GM18868 (cell line): ENCODE measurements at regions not wholly inside any gene's neighbourhood (a gene's known extent, or its start where the extent isn't known, plus 50 kb on each side); places are given as distances from the start of the nearest gene placed in this dataset.
"Not testable (repeated sequence)": the region's sequence is repeated elsewhere in the genome, so short reads cannot be mapped to it uniquely, and the experiment has no call there.

ENCODE experiments used
- ATAC-seq: cut with Tn5 transposase; IDR thresholded peaks from one replicate; pipeline ENCODE4 v1.9.1; 2021; ENCODE audit warnings: mild to moderate bottlenecking, moderate library complexity; ENCODE audit not compliant: unreplicated experiment

DNA sequence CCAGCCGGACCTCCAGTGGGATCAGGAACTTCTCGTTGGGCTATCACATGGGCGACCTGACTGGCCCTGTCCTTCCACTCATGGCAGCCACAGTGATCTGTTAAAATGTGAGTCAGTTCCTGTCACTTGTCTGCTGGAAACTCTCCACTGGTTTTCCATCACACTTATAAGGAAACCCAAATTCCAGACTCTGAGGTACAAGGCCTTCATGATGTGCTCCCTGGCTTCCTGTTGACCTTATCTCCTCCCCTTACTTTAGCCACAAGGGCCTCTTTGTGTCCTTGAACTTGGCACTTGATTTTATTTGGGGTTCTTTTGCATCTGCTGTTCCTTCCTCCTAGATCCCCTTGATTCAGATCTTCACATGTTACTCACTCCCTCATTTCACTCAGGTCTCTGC, 96.8 kb downstream of the TENT5C start:
- ATAC-seq = no peak

DNA sequence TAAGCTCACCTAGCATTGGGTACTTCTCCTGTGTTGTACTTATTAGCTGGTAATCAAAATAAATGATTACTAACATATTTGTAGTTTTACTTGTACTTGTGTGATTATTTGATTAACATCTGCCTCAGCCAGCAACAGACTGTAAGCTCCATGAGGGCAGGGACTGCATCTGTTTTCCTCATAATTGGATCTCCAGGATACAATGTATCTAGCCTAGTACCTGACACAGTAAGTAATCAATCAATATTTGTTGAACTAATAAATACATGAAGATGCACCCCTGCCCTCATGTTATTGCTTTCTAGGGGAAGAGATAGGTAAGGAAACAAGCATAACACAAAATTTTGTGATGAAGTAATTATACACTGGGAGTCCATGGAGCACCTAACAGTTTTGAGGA, 101.5 kb downstream of the TENT5C start:
- ATAC-seq = no peak

DNA sequence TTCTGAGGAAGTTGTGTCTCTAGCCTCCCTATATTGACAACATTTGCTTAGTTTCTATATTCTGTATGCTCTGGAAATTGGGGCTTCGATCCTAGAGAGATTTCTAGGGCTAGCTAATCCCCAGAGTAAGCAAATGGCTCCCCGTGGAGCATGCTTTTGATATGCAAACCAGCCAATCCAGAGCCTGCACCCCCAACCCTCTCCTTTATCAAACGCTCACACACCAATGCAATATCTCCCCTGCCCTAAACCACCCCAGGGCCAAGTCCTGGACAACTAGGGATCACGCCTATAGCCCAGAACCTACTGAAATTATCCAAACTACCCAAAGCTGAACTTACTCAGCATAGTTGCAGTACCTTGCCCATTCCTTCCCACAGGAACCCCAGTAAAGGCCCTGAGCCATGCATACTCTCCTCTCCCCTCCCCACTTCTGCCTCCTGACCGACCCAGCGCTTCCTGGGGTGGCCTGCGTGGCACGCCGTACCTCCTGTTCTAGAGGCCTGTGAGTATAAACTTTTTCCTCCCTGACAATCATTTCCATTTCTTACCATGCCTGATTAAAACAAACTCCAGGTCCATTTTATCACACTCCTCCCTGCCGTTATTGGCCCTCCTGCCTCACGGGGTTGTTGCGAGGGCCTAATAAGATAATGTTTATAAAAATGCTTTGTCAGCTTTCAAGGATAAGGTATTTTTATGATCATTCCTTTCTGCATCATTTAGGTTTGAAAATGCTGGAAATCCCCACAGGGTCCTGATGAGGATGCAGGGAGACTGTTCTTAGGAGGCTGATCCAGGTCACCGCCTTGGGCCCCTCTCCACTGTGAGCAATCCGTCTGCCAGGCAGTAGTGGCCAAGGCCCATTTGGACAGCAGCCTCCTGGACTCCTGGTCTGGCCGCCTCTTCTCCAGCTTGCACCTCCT, 102.7 kb downstream of the TENT5C start:
- ATAC-seq = no peak

DNA sequence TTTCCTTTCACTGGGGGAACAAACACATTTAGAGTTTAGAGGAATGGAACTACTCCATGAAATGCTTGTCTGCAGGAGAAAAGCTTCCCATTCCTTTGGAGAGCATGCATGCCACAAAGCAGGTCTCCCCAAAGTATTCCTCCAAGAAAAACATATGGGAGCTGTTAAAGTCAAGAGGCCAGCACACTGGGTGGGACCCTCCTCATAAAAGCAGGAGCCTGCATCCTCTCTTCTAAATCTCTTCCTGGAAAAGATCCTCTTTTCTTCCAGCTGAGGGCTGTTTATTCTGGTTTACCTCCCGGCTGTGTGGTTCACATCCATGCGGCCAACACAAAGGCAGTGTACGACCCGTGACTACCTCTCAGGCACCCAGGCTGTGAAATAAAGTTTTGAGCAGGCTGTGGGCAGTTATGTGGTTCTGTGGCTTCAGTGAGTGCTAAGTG, 103.4 kb downstream of the TENT5C start:
- ATAC-seq = no peak

DNA sequence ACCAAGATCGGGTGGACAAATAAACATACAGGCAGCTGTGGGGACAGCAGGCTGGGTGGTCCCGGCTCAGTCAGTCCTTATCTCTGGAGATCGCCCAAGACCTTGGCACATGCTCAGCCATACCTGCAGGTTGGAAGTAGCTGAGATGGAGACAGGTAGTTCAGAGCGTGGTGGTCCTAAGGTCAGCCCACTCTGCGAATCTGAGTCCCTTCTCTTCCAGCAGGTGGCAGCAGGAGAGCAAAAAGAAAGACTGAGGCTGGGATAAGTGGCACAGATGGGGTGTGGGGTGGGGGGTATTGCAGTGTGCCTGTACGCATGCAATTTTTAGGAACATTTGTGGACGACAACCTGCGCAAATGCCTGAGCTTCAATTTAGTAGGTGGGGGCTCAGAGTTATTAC, 104.9 kb downstream of the TENT5C start:
- ATAC-seq = no peak

DNA sequence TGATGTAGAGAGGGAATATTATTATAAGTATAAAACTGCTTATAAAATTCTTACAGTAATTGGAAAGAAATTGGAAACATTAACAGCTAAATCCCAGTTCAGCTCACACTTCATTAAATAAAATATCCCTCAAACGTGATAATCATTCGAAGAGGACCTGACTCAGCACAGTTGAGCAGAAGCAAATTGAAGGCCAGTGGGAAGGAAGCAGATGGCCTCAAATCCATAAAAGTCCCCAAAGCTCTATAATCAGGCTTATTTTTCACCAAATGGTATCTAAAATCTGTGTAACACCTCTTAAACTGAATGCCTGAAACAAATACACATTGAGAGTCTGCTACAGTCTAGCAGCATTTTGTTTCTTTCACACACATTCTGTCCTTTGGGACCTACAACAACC, 106.8 kb downstream of the TENT5C start:
- ATAC-seq = no peak

DNA sequence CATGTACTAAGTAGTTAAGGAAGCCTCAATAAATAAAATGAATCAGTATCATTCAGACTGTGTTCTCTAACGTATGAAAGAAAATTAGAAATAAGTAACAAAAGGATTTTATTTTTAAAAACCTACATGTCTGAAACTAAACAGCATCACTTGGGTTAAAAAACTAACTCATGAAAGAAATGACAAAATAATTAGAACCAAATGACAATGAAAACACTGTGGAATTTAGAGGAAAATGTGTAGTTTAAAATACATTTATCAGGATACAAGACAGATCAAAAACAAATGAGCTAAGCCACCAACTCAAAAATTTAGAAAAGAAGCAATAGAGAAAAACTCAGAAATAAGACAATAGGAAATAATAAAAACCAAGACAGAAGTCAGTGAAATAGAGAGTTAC, 108.7 kb downstream of the TENT5C start:
- no peak for ATAC-seq

DNA sequence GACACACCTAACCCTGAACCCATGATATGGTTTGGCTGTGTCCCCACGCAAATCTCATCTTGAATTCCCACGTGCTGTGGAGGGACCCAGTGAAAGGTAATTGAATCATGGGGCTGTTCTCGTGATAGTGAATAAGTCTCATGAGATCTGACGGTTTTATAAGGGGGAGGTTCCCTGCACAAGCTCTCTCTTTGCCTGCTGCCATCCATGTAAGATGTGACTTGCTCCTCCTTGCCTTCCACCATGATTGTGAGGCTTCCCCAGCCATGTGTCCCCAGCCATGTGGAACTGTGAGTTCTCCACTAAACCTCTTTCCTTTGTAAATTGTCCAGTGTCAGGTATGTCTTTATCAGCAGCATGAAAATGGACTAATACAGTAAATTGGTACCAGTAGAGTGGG, 110.2 kb downstream of the TENT5C start:
- ATAC-seq = not testable (repeated sequence)

DNA sequence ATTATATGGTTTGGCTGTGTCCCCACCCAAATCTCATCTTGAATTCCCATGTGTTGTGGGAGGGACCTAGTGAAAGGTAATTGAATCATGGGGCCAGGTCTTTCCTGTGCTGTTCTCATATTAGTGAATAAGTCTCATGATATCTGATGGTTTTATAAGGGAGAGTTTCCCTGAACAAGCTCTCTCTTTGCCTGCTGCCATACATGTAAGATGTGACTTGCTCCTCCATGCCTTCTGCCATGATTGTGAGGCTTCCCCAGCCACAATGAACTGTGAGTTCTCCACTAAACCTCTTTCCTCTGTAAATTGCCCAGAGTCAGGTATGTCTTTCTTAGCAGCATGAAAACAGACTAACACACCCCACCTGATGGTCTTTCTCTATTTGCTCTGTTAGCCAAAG, 112.1 kb downstream of the TENT5C start:
- ATAC-seq = not testable (repeated sequence)

DNA sequence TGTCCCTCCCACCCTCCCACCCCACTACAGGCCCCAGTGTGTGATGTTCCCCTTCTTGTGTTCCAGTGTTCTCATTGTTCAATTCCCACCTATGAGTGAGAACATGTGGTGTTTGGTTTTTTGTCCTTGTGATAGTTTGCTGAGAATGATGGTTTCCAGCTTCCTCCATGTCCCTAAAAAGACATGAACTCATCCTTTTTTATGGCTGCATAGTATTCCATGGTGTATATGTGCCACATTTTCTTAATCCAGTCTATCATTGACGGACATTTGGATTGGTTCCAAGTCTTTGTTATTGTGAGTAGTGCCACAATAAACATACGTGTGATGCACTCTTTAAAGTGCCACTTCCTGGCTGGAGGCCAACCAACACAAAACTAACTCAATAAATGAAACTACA, 112.7 kb downstream of the TENT5C start:
- ATAC-seq = not testable (repeated sequence)

DNA sequence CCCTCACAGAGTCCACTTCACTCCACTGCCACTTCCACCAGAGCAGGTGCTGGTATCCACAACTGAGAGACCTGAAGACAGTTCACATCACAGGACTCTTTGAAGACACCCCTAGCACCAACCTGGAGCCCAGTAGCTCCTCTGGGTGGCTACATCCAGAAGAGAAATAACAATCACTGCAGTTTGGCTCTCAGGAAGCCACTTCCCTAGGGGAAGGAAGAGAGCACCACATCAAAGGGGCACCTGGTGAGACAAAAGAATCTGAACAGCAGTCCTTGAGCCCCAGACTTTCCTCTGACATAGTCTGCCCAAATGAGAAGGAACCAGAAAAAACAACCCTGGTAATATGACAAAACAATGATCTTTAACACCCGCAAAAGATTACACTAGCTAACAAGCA, 113.2 kb downstream of the TENT5C start:
- ATAC-seq = no peak

DNA sequence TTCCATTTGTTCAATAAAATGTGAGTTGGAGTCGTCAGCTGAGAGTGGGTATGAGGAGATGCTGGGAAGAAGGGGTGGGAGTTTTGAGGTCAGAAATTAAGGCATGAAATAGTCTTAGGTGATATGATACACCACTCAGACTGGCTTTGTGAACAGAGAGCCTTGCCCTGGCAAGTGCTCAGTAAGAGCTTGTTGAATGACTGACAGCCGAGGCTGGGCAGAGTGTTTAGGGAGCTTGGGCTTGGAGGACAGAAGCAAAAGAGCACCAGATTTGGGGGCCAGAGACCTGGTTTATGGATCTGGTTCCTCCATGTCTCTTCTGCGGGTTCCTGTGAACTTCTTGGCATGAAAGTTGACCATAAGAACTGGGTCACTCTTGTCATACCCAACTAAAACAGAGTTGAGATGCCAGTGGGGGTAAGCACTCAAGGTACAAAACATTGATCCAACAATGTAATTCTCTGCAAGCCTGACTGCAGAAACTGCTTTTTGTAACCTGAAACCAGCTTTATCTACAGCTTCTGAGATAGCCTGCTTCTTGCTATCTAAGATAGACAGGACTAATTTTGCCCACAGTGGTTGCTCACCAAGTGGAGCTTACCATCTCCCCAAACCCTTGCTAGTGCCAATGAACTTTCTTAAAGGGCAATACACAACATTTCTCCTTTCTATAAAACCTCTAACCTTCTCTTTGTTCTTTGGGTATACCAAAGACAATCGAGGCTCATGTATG, 126.4 kb downstream of the TENT5C start:
- ATAC-seq = no peak

DNA sequence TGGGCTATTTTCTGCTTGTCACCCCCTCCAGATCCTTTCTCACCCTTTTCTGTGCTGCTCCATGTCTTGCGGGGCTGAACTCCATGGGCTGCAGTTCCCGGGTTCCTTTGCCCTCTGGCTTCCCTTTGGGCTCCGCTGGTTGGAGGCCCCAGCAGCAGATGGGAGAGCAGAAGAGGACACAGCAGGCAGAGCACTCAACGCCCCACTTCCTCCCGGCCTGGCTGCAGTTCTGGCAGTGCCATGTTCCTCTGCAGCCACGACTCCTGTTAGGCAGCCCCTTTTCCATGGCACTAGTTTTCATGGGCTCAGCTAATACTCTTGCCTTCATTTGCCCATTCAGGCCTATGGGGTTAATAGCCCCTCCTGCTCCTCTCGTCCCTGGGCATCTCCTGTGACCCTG, 127.1 kb downstream of the TENT5C start:
- no peak for ATAC-seq

DNA sequence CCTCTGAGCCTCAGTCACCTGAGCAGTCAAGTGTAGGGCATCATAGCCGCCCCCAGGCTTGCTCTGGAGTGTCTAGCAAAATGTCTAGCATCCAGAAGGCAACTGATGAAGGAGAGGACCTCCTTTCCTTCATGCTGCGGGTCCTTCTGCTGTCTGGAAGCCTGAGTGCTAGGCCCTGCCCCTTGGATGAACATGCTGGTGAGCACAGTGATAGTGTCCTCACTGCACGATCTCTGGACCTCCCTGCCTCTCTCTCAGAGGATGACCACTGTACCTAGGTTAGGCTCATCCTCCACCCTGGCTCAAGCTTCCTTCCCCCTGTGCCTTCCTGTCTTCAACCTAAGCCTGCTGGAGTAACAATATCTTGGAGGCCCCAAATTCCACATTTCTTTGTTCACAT, 128.6 kb downstream of the TENT5C start:
- ATAC-seq = no peak

DNA sequence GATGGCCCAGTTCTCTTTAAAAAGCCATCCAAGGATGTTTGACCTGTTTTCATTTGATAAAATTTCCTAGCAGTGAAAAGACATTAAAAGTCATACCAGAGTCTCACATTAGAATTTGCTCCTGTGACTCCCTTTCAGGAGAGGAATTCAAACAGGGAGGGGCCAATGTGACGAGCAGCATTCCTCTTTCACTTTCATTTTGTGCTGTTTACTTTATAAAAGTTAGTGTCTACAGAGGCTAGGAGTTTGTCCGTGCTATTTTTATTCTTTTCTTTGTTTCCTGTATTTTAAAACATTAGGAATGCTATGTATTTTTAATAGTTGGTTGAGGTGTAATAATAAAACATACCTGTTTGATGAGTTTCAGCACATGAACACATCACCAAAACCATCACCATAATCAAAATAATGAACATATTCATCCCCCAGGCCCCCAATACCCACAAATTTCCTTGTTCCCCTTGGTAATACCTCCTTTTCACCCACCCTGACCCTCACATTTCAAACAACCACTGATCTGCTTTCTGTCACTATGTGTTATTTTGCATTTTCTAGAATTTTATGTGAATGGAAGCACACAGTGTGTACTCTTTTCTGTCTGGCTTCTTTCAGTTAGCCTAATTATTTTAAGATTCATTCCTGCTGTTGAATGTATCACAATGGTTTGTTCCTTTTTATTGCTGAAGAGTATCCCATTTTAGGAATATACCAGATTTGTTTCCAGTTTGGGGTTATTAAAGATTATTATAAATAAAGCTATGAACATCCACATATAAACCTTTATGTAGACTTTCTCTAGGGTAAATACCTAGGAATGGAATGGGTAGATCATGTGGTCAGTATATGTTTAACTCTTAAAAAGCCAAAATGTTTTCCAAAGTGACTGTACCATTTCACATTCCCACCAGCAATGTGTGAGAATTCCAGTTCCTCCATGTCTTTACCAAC, 129.5 kb downstream of the TENT5C start:
- ATAC-seq = peak; percentile 69

DNA sequence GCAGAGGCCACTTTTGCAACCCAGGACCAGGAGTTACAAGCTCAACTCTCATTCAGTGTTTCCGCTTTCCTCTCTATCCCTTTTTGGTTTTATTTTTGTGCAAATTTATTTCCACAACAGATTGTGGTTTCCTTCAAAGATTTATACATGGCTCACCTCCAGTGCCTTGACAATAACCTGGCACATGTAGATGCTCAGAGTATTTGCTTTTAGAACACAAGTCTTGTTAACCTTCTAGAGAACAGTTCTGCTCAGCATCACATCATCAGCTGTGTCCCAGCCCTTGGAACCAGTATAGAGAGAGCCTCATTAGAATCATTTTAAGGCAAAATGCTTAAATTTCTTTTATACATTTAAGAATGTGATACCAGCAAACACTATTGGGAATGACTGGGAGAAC, 133.7 kb downstream of the TENT5C start:
- no peak for ATAC-seq

DNA sequence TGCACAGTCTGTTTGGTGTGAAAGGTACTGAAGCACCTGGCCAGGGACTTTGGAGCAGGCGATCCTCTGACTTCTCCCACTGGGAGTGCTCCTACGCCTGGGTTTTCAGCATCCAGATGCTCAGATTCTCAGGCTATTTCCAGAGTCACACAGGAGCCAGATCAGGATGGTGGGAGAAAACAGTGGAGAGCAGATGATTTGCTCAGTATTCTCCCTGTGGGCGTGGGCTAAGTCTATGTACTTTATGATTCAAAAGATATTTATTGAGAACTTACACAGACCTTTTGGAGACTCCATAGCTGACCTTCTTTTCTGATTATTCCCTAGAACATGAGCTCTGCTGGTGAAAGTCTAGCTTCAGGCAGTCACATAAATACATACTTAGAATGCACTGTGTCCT, 134.6 kb downstream of the TENT5C start:
- no peak for ATAC-seq

DNA sequence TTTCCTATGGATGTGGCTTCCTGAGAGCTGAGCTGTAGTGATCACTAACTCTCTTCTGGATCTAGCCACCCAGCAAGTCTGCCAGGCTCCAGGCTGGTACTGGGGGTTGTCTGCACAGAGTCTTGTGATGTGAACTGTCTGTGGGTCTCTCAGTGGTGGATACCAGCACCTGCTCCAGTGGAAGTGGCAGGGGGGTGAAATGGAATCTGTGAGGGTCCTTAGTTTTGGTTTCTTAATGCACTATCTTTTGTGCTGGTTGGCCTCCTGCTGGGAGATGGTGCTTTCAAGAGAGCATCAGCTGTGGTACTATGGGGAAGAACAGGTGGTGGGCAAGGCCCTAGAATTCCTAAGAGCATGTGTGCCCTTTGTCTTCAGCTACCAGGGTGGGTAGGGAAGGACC, 140.7 kb downstream of the TENT5C start:
- ATAC-seq = not testable (repeated sequence)

DNA sequence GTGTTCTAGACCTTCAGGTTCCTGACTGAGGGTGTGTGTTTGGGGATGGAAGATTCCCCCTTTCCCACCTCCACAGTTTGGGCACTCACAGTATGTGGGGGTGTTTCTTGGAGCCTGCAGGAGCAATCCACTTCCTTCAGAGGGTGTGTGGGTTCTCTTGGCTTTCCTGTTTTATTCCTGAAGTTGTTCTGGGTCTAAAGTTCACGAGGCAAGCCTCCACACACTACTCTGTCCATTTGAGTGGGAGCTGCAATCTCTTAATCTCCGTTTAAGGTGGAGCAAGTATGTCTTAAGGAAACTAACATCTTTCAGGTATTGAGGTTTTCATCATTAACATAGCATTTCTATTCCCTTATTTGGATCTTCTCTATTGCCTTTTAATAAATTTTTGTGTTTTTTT, 141.8 kb downstream of the TENT5C start:
- ATAC-seq = no peak

DNA sequence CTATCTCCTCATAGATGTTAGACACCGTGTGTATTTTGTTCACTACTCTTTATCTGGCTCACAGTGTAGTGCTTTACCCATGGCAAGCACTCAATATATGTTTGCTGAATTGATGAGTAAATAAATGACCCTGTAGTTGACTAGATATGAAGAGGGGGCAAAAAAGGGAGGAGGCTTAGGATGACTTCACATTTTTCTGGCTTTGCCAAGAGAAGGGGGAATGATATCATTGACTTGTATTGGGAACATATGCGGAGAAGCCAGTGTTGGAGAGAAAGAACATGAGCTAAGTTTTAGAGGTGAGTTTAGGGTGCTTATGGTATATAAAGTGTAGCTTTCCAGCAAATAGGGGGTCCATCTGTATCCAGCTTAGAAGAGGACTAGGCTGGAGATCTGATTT, 145.5 kb downstream of the TENT5C start:
- ATAC-seq = no peak

DNA sequence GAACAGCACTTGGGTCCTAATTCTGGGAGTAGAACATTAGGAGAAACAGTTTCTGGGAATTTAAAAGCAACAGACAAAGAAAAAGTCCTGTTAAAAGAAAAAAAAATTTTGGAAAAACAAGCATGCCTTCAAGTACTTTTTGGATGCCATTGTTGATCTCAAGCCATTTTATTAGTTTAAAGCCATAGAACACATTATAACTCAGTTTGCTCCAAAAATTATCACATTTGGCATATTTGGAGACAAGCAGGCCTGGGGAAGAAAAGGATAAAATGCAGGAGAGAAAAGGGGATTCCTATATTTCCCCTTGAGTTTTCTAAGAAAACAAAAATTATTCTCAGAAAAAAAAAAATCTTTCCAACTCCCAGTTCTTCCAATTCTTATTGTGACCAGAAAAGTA, 146.8 kb downstream of the TENT5C start:
- ATAC-seq = no peak
